Cardiac muscle cell (in vitro differentiated cells and primary cell): ENCODE measurements at regions not wholly inside any gene's neighbourhood (a gene's known extent, or its start where the extent isn't known, plus 50 kb on each side); places are given as distances from the start of the nearest gene placed in this dataset.
A peak's percentile ranks its signal among the peaks of the same experiment; 100 is the strongest.

Experiments
- DNase-seq, 2 donors: peaks; one replicate each; pipeline versions ENCODE4 v3.0.0 to v3.0.0-alpha.2; 2010 to 2017; ENCODE audit warnings: low read depth in 1 of 2, low spot score in 1 of 2
- H3K27ac ChIP-seq: fragments of 200-600 bp; sonication (generic); 2 replicates; pipeline ENCODE4 v1.5.1; 2016
- H3K27me3 ChIP-seq: fragments of 200-600 bp; sonication (generic); 2 replicates; pipeline ENCODE4 v1.6.0; 2016; ENCODE audit warnings: control low read depth
- H3K36me3 ChIP-seq: fragments of 200-600 bp; sonication (generic); 2 replicates; pipeline ENCODE4 v1.5.1; 2016; ENCODE audit warnings: control low read depth
- H3K4me1 ChIP-seq: fragments of 200-600 bp; sonication (generic); 2 replicates; pipeline ENCODE4 v1.8.1; 2017; ENCODE audit warnings: low read depth, mild to moderate bottlenecking, mixed run types
- H3K4me3 ChIP-seq: fragments of 200-600 bp; sonication (generic); 2 replicates; pipeline ENCODE4 v1.5.1; 2016; ENCODE audit warnings: mild to moderate bottlenecking
- H3K9me3 ChIP-seq: fragments of 200-600 bp; sonication (generic); 2 replicates; pipeline ENCODE4 v1.5.1; 2017; ENCODE audit warnings: low read depth, mild to moderate bottlenecking, control low read depth
- TF ChIP-seq, protein P1 (sequence below): IDR thresholded peaks from 2 replicates; pipeline ENCODE4 v1.5.1; 2012; ENCODE audit warnings: low read depth, mild to moderate bottlenecking, low read length

DNA sequence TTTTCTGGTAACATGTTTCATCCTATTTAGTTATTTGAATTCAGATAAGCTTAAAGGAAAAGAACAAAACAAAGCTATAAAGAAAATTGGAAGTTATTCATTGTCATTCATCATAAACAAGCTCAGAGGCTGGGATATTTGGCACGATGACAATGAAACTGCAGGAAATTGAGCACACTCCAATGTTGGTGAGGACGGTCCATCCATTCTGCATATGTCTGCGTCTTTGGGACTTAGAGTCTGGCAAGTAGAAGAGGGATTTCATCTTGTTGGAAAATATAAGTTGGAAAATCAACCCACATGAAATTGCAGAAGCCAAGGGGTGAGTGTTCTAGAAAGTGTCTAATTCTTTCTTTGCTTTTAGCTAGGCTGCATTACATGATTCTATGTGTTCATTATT lies 78.4 kb downstream of the HDGFL1 start:
- DNase-seq = peak in 1 of 2 donors; percentile 5
- Histone ChIP-seq H3K4me3 (no peak overlapping the region), H3K27me3 (no peaks in the 10 kb centered on the region), H3K4me1 (no peaks in the 10 kb centered on the region), H3K36me3 (no peaks in the 10 kb centered on the region), H3K9me3 (no peaks in the 10 kb centered on the region), H3K27ac (no peak overlapping the region)
- TF ChIP-seq, protein P1, sequence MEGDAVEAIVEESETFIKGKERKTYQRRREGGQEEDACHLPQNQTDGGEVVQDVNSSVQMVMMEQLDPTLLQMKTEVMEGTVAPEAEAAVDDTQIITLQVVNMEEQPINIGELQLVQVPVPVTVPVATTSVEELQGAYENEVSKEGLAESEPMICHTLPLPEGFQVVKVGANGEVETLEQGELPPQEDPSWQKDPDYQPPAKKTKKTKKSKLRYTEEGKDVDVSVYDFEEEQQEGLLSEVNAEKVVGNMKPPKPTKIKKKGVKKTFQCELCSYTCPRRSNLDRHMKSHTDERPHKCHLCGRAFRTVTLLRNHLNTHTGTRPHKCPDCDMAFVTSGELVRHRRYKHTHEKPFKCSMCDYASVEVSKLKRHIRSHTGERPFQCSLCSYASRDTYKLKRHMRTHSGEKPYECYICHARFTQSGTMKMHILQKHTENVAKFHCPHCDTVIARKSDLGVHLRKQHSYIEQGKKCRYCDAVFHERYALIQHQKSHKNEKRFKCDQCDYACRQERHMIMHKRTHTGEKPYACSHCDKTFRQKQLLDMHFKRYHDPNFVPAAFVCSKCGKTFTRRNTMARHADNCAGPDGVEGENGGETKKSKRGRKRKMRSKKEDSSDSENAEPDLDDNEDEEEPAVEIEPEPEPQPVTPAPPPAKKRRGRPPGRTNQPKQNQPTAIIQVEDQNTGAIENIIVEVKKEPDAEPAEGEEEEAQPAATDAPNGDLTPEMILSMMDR = no peak

DNA sequence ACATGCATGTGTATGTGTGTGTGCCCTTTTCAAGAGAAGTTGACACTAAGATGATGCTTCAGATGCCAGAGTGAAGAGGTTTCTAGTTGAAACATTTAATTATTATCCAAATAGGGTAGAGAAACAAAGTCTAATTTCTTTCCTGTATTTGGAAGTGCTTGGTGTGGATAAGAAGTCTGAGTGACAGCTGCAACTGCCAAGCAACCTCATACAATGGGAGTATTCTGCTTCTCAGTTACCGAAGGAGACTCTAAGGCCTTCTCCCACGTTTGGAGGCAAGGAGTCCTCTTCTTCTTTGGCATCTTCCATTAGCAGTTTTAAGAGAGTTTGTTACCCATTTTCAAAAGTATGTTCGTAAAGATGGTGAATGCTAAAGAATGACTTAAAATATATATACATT lies 82.4 kb downstream of the HDGFL1 start:
- Histone ChIP-seq H3K4me1 (no peaks in the 10 kb centered on the region), H3K27me3 (no peaks in the 10 kb centered on the region), H3K27ac (no peak overlapping the region), H3K36me3 (no peaks in the 10 kb centered on the region), H3K4me3 (no peak overlapping the region), H3K9me3 (no peaks in the 10 kb centered on the region)
- TF ChIP-seq, protein P1 = no peak
- DNase-seq = no peak

DNA sequence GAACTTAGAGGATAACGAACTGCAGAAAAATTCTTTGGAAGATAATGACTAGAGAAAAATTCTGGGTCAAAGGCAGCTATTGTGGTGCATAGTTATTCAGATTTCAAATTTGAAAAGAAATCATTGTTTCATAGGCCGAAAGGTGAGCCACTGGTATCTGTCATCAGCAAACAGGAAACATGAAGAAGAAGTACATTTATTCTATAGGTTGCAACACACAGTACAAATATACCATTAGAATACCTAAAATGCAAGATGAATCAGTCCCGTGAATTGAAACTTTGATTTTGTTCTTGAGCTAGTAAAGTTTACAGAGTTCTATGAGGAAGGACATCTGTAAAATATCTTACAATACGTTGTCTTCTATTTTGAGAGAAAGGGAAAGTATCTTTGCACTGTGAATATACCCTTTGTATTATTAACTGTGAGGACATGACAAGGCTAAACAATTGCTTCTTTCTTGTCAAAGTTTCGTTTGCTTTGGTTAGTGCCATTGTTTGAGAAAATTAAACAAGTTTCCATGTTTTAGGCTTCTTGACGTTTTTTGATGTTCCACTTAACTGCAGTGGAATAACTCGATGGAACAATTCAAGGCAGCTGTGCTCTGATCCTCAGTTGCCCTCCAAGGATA lies 84.7 kb downstream of the HDGFL1 start:
- H3K36me3 ChIP-seq = no peaks in the 10 kb centered on the region
- DNase-seq = peak in 1 of 2 donors; percentile 16
- H3K27me3 ChIP-seq = no peaks in the 10 kb centered on the region
- H3K4me1 ChIP-seq = no peaks in the 10 kb centered on the region
- H3K9me3 ChIP-seq = no peaks in the 10 kb centered on the region
- TF ChIP-seq, protein P1 = no peak
- no peak overlapping the region for H3K27ac ChIP-seq
- no peak overlapping the region for H3K4me3 ChIP-seq

DNA sequence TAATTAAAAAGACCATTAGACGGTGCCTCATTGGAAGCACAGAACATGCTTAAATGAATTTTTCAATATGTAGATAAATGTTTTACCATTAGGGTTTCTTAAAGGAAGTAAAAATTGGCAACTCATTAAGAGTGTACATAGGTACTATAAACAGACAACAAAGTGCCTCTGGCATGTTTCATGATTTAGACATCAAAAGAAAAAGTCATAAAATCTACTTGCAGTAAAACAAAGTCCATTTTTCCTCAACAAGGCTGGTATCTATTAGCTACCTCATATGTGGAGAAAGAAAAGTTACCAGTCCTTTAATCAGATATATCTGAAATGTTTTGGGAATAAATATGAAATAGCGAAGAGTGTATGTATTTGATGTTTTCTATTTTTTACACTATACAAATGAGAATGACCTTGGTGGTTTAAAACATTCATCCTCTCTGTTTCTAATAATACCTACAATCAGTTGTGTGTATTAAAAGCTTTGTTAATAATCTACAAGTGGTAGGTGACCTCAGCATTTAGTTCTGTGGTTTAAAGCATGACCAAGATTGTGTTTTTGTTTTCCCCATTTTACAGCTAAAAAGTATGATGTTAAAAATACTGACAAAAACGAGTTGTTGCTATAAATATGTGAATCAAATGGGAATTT lies 87.5 kb downstream of the HDGFL1 start:
- no peaks in the 10 kb centered on the region for H3K27me3 ChIP-seq
- no peak overlapping the region for H3K4me3 ChIP-seq
- TF ChIP-seq, protein P1 = no peak
- H3K27ac ChIP-seq = no peak overlapping the region
- no peaks in the 10 kb centered on the region for H3K36me3 ChIP-seq
- H3K4me1 ChIP-seq = peaks cover 6% of the 10 kb centered on the region
- no peaks in the 10 kb centered on the region for H3K9me3 ChIP-seq
- DNase-seq = no peak

DNA sequence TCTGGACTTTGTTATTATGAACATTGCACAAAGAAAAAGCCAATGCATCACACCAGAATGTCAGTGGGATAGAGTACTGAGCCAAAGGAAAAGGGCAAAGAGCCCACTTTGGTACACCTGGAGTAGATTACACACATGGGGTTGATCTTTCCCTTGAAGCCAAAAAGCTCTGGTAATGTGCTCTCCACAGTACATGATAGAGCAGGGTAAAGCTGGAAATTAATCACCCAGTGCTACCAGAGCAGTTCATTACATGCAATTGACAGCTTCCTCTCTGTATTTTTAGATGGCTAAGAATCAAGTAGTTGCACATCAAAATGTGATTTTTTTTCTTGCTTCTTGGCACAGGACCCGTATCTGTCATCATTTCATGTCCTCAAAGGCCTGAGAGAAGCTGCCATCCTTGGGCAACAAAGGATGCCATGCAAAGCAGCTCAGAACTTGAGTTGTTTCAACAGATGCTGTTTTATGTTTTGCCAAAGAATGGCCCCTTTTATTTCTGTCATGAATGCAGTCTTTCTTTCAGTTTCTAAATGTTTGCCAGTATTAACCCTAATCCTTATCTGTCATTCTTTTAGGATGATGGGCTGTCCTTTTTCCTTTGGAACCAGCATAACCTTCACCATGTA lies 88.1 kb downstream of the HDGFL1 start:
- Histone ChIP-seq H3K36me3 (no peaks in the 10 kb centered on the region), H3K9me3 (no peaks in the 10 kb centered on the region), H3K27me3 (no peaks in the 10 kb centered on the region), H3K27ac (no peak overlapping the region), H3K4me3 (no peak overlapping the region), H3K4me1 (peaks cover 6% of the 10 kb centered on the region)
- TF ChIP-seq, protein P1 = no peak
- peak in 1 of 2 donors; percentile 21 for DNase-seq
